NCI-H1092 treated with DMSO at 0.1 percent for 48 hours (cell line): ENCODE measurements at regions not wholly inside any gene's neighbourhood (a gene's known extent, or its start where the extent isn't known, plus 50 kb on each side); places are given as distances from the start of the nearest gene placed in this dataset.
"Not testable (repeated sequence)": the region's sequence is repeated elsewhere in the genome, so short reads cannot be mapped to it uniquely, and the experiment has no call there.

Experiments used
- DNase-seq: peaks from one replicate; lab custom pipeline; 2025; lab: John Stamatoyannopoulos, UW

- not testable (repeated sequence) for DNase-seq
Measured at GRCh38 chr6:44037276-44037675, 90.0 kb downstream of the MRPL14 start.

- DNase-seq = no peak
Measured at GRCh38 chr6:44036699-44037101, 90.6 kb downstream of the MRPL14 start.

- DNase-seq = no peak
Measured at GRCh38 chr6:44036196-44036595, 91.1 kb downstream of the MRPL14 start.

- DNase-seq = no peak
Measured at GRCh38 chr6:44035621-44036020, 91.6 kb downstream of the MRPL14 start.

- DNase-seq = no peak
Measured at GRCh38 chr6:44034931-44035345, 92.3 kb downstream of the MRPL14 start.

- no peak for DNase-seq
Measured at GRCh38 chr6:44034391-44034861, 92.8 kb downstream of the MRPL14 start.

- no peak for DNase-seq
Measured at GRCh38 chr6:44030812-44031454, 96.3 kb downstream of the MRPL14 start.

GRCh38 chr6:44029444-44030185 is 97.6 kb downstream of the MRPL14 start:
- no peak for DNase-seq

- DNase-seq = no peak
Measured at GRCh38 chr6:44028789-44029310, 98.4 kb downstream of the MRPL14 start.

- no peak for DNase-seq
Measured at GRCh38 chr6:44025226-44025625, 102.0 kb downstream of the MRPL14 start.

- DNase-seq = no peak
Measured at GRCh38 chr6:44024574-44025219, 102.6 kb downstream of the MRPL14 start.

- DNase-seq = no peak
Measured at GRCh38 chr6:44023586-44024454, 103.4 kb downstream of the MRPL14 start.

- DNase-seq = no peak
Measured at GRCh38 chr6:44022671-44023352, 104.4 kb downstream of the MRPL14 start.

- DNase-seq = no peak
Measured at GRCh38 chr6:44022296-44022661, 105.0 kb downstream of the MRPL14 start.

- DNase-seq = no peak
Measured at GRCh38 chr6:44021589-44022295, 105.5 kb downstream of the MRPL14 start.

GRCh38 chr6:44020664-44021425 is 106.4 kb downstream of the MRPL14 start:
- DNase-seq = no peak

GRCh38 chr6:44020148-44020547 is 107.1 kb downstream of the MRPL14 start:
- no peak for DNase-seq

- not testable (repeated sequence) for DNase-seq
Measured at GRCh38 chr6:44017307-44017706, 109.9 kb downstream of the MRPL14 start.

GRCh38 chr6:44016131-44016870 is 111.0 kb downstream of the MRPL14 start:
- no peak for DNase-seq
